WTC11 (cell line): ENCODE measurements at regions not wholly inside any gene's neighbourhood (a gene's known extent, or its start where the extent isn't known, plus 50 kb on each side); places are given as distances from the start of the nearest gene placed in this dataset.

Experiments
- ATAC-seq: fragments of 200-7000 bp; cut with Tn5 transposase; 2 replicates; pipeline ENCODE4 v1.10.0; 2021; ENCODE audit warnings: mild to moderate bottlenecking, moderate library complexity
- CTCF ChIA-PET: fragments of 300-600 bp; sonication (Branson Sonifier 250); formaldehyde crosslinking; loops from one replicate; lab custom pipeline; 2021; ENCODE audit warnings: antibody characterized with exemption; lab: Charles Lee
- POLR2A ChIA-PET: fragments of 350-600 bp; sonication (Branson Sonifier 250); formaldehyde crosslinking; loops from one replicate; lab custom pipeline; 2021; ENCODE audit warnings: antibody characterized with exemption; lab: Charles Lee
- DNase-seq: peaks from one replicate; pipeline ENCODE4 v3.0.0; 2021; ENCODE audit warnings: low spot score
- H3K27ac Mint-ChIP-seq: 2 replicates; pipeline ENCODE4 v1.8.0; 2021; ENCODE audit warnings: mixed read lengths
- H3K27me3 Mint-ChIP-seq: 2 replicates; pipeline ENCODE4 v1.8.0; 2021; ENCODE audit warnings: low read depth, mild to moderate bottlenecking, moderate library complexity, mixed read lengths
- H3K36me3 Mint-ChIP-seq: 2 replicates; pipeline ENCODE4 v1.8.0; 2021; ENCODE audit warnings: mixed read lengths
- H3K4me1 Mint-ChIP-seq: 2 replicates; pipeline ENCODE4 v1.8.0; 2022; ENCODE audit warnings: mixed read lengths
- H3K4me3 Mint-ChIP-seq: 2 replicates; pipeline ENCODE4 v1.8.0; 2021; ENCODE audit warnings: mild to moderate bottlenecking, moderate library complexity, mixed read lengths
- H3K9me3 Mint-ChIP-seq: 2 replicates; pipeline ENCODE4 v1.8.0; 2021; ENCODE audit warnings: mixed read lengths
- ATF3 ChIP-seq: sonication (generic); formaldehyde crosslinking; conservative IDR thresholded peaks from 2 replicates; pipeline ENCODE4 v1.8.1; 2022; ENCODE audit warnings: mild to moderate bottlenecking, missing genetic modification reagents
- ATF6 ChIP-seq: sonication (generic); formaldehyde crosslinking; IDR thresholded peaks from 2 replicates; pipeline ENCODE4 v1.8.1; 2023; ENCODE audit warnings: mild to moderate bottlenecking, missing genetic modification reagents
- EMX1 ChIP-seq: fragments of 250-450 bp; sonication (Bioruptor Pico); IDR thresholded peaks from 2 replicates; pipeline ENCODE4 v1.8.0; 2021; ENCODE audit warnings: mild to moderate bottlenecking
- ESRRA ChIP-seq: sonication (generic); formaldehyde crosslinking; IDR thresholded peaks from 2 replicates; pipeline ENCODE4 v1.8.1; 2022; ENCODE audit warnings: mild to moderate bottlenecking, missing genetic modification reagents, borderline replicate concordance
- FOXK1 ChIP-seq: sonication (generic); formaldehyde crosslinking; IDR thresholded peaks from 2 replicates; pipeline ENCODE4 v1.8.0; 2022; ENCODE audit warnings: mild to moderate bottlenecking, moderate library complexity, missing genetic modification reagents
- GTF2I ChIP-seq: fragments of 250-450 bp; sonication (Bioruptor Pico); conservative IDR thresholded peaks from 2 replicates; pipeline ENCODE4 v1.4.0; 2021; ENCODE audit warnings: mild to moderate bottlenecking
- HMGXB4 ChIP-seq: sonication (generic); formaldehyde crosslinking; IDR thresholded peaks from 2 replicates; pipeline ENCODE4 v1.8.1; 2023; ENCODE audit warnings: mild to moderate bottlenecking, moderate library complexity, missing genetic modification reagents
- MLX ChIP-seq: sonication (generic); formaldehyde crosslinking; IDR thresholded peaks from 2 replicates; pipeline ENCODE4 v1.8.1; 2023; ENCODE audit warnings: mild to moderate bottlenecking, missing genetic modification reagents, moderate library complexity
- MYBL2 ChIP-seq: sonication (generic); formaldehyde crosslinking; IDR thresholded peaks from 2 replicates; pipeline ENCODE4 v1.8.1; 2023; ENCODE audit warnings: mild to moderate bottlenecking, moderate library complexity, missing genetic modification reagents
- NR2C2 ChIP-seq: sonication (generic); formaldehyde crosslinking; IDR thresholded peaks from 2 replicates; pipeline ENCODE4 v1.8.0; 2022; ENCODE audit warnings: mild to moderate bottlenecking, missing genetic modification reagents
- OVOL2 ChIP-seq: fragments of 250-450 bp; sonication (Bioruptor Pico); IDR thresholded peaks from 2 replicates; pipeline ENCODE4 v1.9.0; 2021; ENCODE audit warnings: mild to moderate bottlenecking, borderline replicate concordance
- STAT6 ChIP-seq: sonication (generic); formaldehyde crosslinking; conservative IDR thresholded peaks from 2 replicates; pipeline ENCODE4 v1.8.1; 2023; ENCODE audit warnings: mild to moderate bottlenecking, low read depth, missing genetic modification reagents, moderate library complexity
- USF2 ChIP-seq: sonication (generic); formaldehyde crosslinking; IDR thresholded peaks from 2 replicates; pipeline ENCODE4 v1.8.1; 2023; ENCODE audit warnings: mild to moderate bottlenecking, missing genetic modification reagents, moderate library complexity
- ZBTB21 ChIP-seq: sonication (generic); formaldehyde crosslinking; IDR thresholded peaks from 2 replicates; pipeline ENCODE4 v1.8.1; 2023; ENCODE audit warnings: mild to moderate bottlenecking, missing genetic modification reagents, borderline replicate concordance
- ZMAT4 ChIP-seq: fragments of 250-450 bp; sonication (Bioruptor Pico); IDR thresholded peaks from 2 replicates; pipeline ENCODE4 v1.9.0; 2021; ENCODE audit warnings: mild to moderate bottlenecking
- ZNF121 ChIP-seq: sonication (generic); formaldehyde crosslinking; IDR thresholded peaks from 2 replicates; pipeline ENCODE4 v1.8.0; 2023; ENCODE audit warnings: missing genetic modification reagents
- ZNF219 ChIP-seq: sonication (generic); formaldehyde crosslinking; IDR thresholded peaks from 2 replicates; pipeline ENCODE4 v1.8.0; 2023; ENCODE audit warnings: missing genetic modification reagents, mild to moderate bottlenecking, borderline replicate concordance
- ZNF232 ChIP-seq: sonication (generic); formaldehyde crosslinking; IDR thresholded peaks from 2 replicates; pipeline ENCODE4 v1.8.0; 2022; ENCODE audit warnings: mild to moderate bottlenecking, missing genetic modification reagents
- ZNF317 ChIP-seq: sonication (generic); formaldehyde crosslinking; IDR thresholded peaks from 2 replicates; pipeline ENCODE4 v1.8.1; 2023; ENCODE audit warnings: low read depth, mild to moderate bottlenecking, moderate library complexity, missing genetic modification reagents, borderline replicate concordance

- no peak for TF ChIP-seq ZNF317
- no peak for TF ChIP-seq ZNF219
- TF ChIP-seq GTF2I (CRISPR knock-in tag), result no peak
- TF ChIP-seq ATF3 (CRISPR knock-in tag), result no peak
- no peak overlapping the region for H3K4me3 Mint-ChIP-seq
- peaks cover 9% of the 10 kb centered on the region for H3K27me3 Mint-ChIP-seq
- no peak for ATAC-seq
- H3K27ac Mint-ChIP-seq, result no peak overlapping the region
- ChIA-PET CTCF (interaction anchor here (1.4 to 1.5 kb wide), 3 partner anchors 12 to 548 kb away, joined by 3 to 5 read pairs (median 5); no protein-coding TSS in a partner anchor), POLR2A (no interaction called here)
- DNase-seq, result no peak
- no peaks in the 10 kb centered on the region for H3K36me3 Mint-ChIP-seq
- H3K9me3 Mint-ChIP-seq, result no peaks in the 10 kb centered on the region
- H3K4me1 Mint-ChIP-seq, result 0 out of 2 replicates have a peak, but pooled peaks cover under 1% of the 10 kb centered on the region
Measured at GRCh38 chr2:16487686-16488085, 177.9 kb downstream of the CYRIA start.

GRCh38 chr2:16485251-16485650 is 180.4 kb downstream of the CYRIA start:
- Mint-ChIP-seq H3K4me1 (0 out of 2 replicates have a peak, but pooled peaks cover 5% of the 10 kb centered on the region), H3K27ac (no peak overlapping the region), H3K27me3 (peaks cover 17% of the 10 kb centered on the region), H3K4me3 (no peak overlapping the region), H3K36me3 (no peaks in the 10 kb centered on the region), H3K9me3 (no peaks in the 10 kb centered on the region)
- ChIA-PET CTCF (no interaction called here), POLR2A (no interaction called here)
- DNase-seq, result no peak
- TF ChIP-seq ESRRA (CRISPR knock-in tag) (no peak), MLX (CRISPR knock-in tag) (no peak), ZBTB21 (CRISPR knock-in tag) (no peak)
- no peak for ATAC-seq

- peaks cover 19% of the 10 kb centered on the region for H3K27me3 Mint-ChIP-seq
- H3K4me1 Mint-ChIP-seq, result 0 out of 2 replicates have a peak, but pooled peaks cover 5% of the 10 kb centered on the region
- ChIA-PET POLR2A (no interaction called here), CTCF (no interaction called here)
- DNase-seq (no peak), ATAC-seq (no peak)
- TF ChIP-seq OVOL2 (CRISPR knock-in tag) (no peak), ZNF121 (CRISPR knock-in tag) (no peak), FOXK1 (CRISPR knock-in tag) (no peak), EMX1 (CRISPR knock-in tag) (no peak), ATF6 (CRISPR knock-in tag) (no peak), MYBL2 (CRISPR knock-in tag) (no peak), ZMAT4 (no peak), NR2C2 (CRISPR knock-in tag) (no peak), ZNF232 (CRISPR knock-in tag) (no peak), USF2 (CRISPR knock-in tag) (no peak), HMGXB4 (CRISPR knock-in tag) (no peak), STAT6 (CRISPR knock-in tag) (no peak)
- H3K27ac Mint-ChIP-seq, result no peak overlapping the region
- no peaks in the 10 kb centered on the region for H3K36me3 Mint-ChIP-seq
- H3K4me3 Mint-ChIP-seq, result no peak overlapping the region
- no peaks in the 10 kb centered on the region for H3K9me3 Mint-ChIP-seq
Measured at GRCh38 chr2:16482460-16482859, 183.2 kb downstream of the CYRIA start.
